ENCODE measurements at regions not wholly inside any gene's neighbourhood (a gene's known extent, or its start where the extent isn't known, plus 50 kb on each side); places are given as distances from the start of the nearest gene placed in this dataset.

DNA sequence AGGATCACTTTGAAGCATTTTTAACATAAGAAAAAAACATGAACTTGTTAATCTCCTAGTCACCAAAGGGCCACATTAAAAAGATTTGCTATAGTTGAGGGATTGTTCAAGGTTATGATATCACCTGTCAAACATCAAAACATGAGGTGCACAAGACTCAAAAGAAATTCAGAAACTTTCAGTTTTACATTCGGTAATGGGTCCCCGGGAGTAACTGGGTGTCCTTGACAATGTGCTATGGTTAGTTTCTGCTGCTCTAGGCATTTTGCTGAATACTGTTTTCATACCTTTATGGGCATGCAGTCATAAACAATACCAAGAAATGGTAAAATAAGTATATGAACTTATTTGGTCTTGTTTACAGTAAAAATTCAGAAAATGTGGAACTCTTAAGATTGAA lies 92.8 kb upstream of the EDIL3 start:
- FAIRE-seq (no peak), DNase-seq (ENCODE audit: low read depth in 1 of 2, low spot score in 2 of 2) (no peak)
- Histone ChIP-seq H2BK5ac (ENCODE audit: low read depth, low read length) (no peak overlapping the region), H2BK12ac (ENCODE audit: low read depth, low read length) (no peak overlapping the region), H3K79me2 (ENCODE audit: control insufficient read depth in 1 of 2, insufficient read depth in 2 of 2, low read length in 2 of 2) (no peaks in the 10 kb centered on the region), H2BK20ac (ENCODE audit: low read length) (no peak overlapping the region), H2BK120ac (replicated peaks; ENCODE audit: low read depth, low read length) (no peak overlapping the region), H3K23ac (ENCODE audit: insufficient read length) (no peak overlapping the region), H3K9me3 (ENCODE audit: insufficient read depth in 2 of 2, low read depth in 1 of 2, low read length in 1 of 2) (no peaks in the 10 kb centered on the region), H3K4ac (replicated peaks; ENCODE audit: insufficient read length, low read depth, low read length) (no peak overlapping the region), H3K4me1 (replicated peaks in 1 of 4; ENCODE audit: control insufficient read depth in 3 of 4, insufficient read depth in 4 of 4, low read length in 3 of 4) (peaks cover 3 to 9% (median 6%) of the 10 kb centered on the region in 4 experiments; a peak in 6 of 7 replicates), H3K4me2 (ENCODE audit: insufficient read depth in 1 of 2, low read depth in 2 of 2, low read length in 2 of 2) (no peak overlapping the region), H4K20me1 (replicated peaks in 1 of 2; ENCODE audit: control insufficient read depth in 1 of 2, insufficient read depth in 2 of 2, low read length in 2 of 2) (no peaks in the 10 kb centered on the region), H3K9ac (replicated peaks in 1 of 4; ENCODE audit: extremely low read depth in 1 of 4, low read depth in 3 of 4, low read length in 3 of 4) (no peak overlapping the region), H2BK15ac (ENCODE audit: low read length) (no peak overlapping the region), H4K5ac (ENCODE audit: insufficient read length, low read depth, low read length) (no peak overlapping the region), H2AFZ (ENCODE audit: low read length) (no peak overlapping the region), H3K27me3 (replicated peaks in 1 of 4; ENCODE audit: control insufficient read depth in 3 of 4, extremely low read depth in 1 of 4, insufficient read depth in 3 of 4, low read length in 3 of 4) (no peaks in the 10 kb centered on the region), H3K56ac (replicated peaks; ENCODE audit: insufficient read length, low read depth, low read length) (no peak overlapping the region), H3K27ac (ENCODE audit: low read depth, low read length) (no peak overlapping the region), H2AK5ac (ENCODE audit: low read depth, low read length) (no peak overlapping the region), H3K4me3 (ENCODE audit: extremely low read depth in 1 of 4, insufficient read depth in 2 of 4, low read depth in 3 of 4, low read length in 4 of 4) (no peak overlapping the region), H4K91ac (replicated peaks; ENCODE audit: insufficient read length, low read length) (no peak overlapping the region), H3K79me1 (ENCODE audit: low read depth, low read length) (no peaks in the 10 kb centered on the region), H3K18ac (ENCODE audit: extremely low read depth, low read length) (no peak overlapping the region), H4K8ac (ENCODE audit: extremely low read depth, insufficient read depth, low read length) (no peak overlapping the region), H3K36me3 (ENCODE audit: control insufficient read depth in 2 of 4, insufficient read depth in 4 of 4, low read length in 3 of 4) (peaks cover 0 to 3% (median 0%) of the 10 kb centered on the region in 4 experiments; a peak in 1 of 8 replicates), H3K14ac (ENCODE audit: insufficient read length) (no peak overlapping the region), H3K23me2 (ENCODE audit: low read depth, low read length) (no peaks in the 10 kb centered on the region)
- POLR2A ChIA-PET (ENCODE audit: partially characterized antibody): no interaction called here
- 89% methylated on average over 2 of the region's 2 CpGs; no CpG with 5 or more reads in 1 of the 2 experiments for WGBS, 2 experiments (ENCODE audit: extremely low coverage in 1 of 2, insufficient coverage in 1 of 2, insufficient read length in 1 of 2, insufficient replicate concordance in 2 of 2, low coverage in 1 of 2, low lambda C conversion rate in 2 of 2, missing lambda C conversion rate in 1 of 2)
- TF ChIP-seq NANOG (IDR thresholded peaks at IDR 0.05; ENCODE audit: insufficient read depth, low read depth, low read length, poor library complexity, severe bottlenecking) (no peak), FOSL1 (IDR thresholded peaks at IDR 0.05; ENCODE audit: insufficient read depth, low read depth, low read length) (no peak), KDM1A (IDR thresholded peaks at IDR 0.05; ENCODE audit: borderline replicate concordance, low read length) (no peak), POLR2A (IDR thresholded peaks at IDR 0.05; ENCODE audit: control extremely low read depth in 1 of 2, low read depth in 2 of 2, low read length in 2 of 2) (no peak), TBP (IDR thresholded peaks at IDR 0.05; ENCODE audit: low read depth, low read length) (no peak), CTBP2 (IDR thresholded peaks at IDR 0.05; ENCODE audit: borderline replicate concordance, insufficient read depth, insufficient read length, low read length) (no peak), HDAC2 (IDR thresholded peaks at IDR 0.05; ENCODE audit: borderline replicate concordance in 1 of 2, low read depth in 2 of 2, low read length in 2 of 2) (no peak), RNF2 (IDR thresholded peaks at IDR 0.05; ENCODE audit: borderline replicate concordance, low read depth, low read length, missing control alignments, poor library complexity, severe bottlenecking) (no peak), KDM4A (IDR thresholded peaks at IDR 0.05; ENCODE audit: low read depth, low read length, severe bottlenecking) (no peak)
- CTCF ChIA-PET (ENCODE audit: partially characterized antibody): no interaction called here

All from H1 (cell line).